DND-41 (cell line): ENCODE measurements at regions not wholly inside any gene's neighbourhood (a gene's known extent, or its start where the extent isn't known, plus 50 kb on each side); places are given as distances from the start of the nearest gene placed in this dataset.

Source experiments
- CTCF ChIP-seq: IDR thresholded peaks from 2 replicates; pipeline ENCODE4 v1.5.1; 2012; ENCODE audit warnings: borderline replicate concordance, low read length, moderate library complexity, mild to moderate bottlenecking; ENCODE audit not compliant: poor library complexity, severe bottlenecking; ENCODE audit errors: extremely low read depth
- EZH2 ChIP-seq: IDR thresholded peaks from 3 replicates; pipeline ENCODE4 v1.6.1; 2012; ENCODE audit warnings: borderline replicate concordance, low read depth, mild to moderate bottlenecking, moderate library complexity, low read length, inconsistent platforms; ENCODE audit not compliant: severe bottlenecking

GRCh38 chr13:39918620-39919236 lies 263.3 kb downstream of the COG6 start:
- TF ChIP-seq CTCF (no peak), EZH2 (no peak)
